ENCODE measurements at regions not wholly inside any gene's neighbourhood (a gene's known extent, or its start where the extent isn't known, plus 50 kb on each side); places are given as distances from the start of the nearest gene placed in this dataset.

- TF ChIP-seq POLR2A (IDR thresholded peaks at IDR 0.05) (no peak), CTCF (IDR thresholded peaks at IDR 0.05) (no peak)
These were observed 549.3 kb downstream of the CCDC171 start for GRCh38 chr9:16102154-16102553.
